ENCODE measurements at regions not wholly inside any gene's neighbourhood (a gene's known extent, or its start where the extent isn't known, plus 50 kb on each side); places are given as distances from the start of the nearest gene placed in this dataset.

DNA sequence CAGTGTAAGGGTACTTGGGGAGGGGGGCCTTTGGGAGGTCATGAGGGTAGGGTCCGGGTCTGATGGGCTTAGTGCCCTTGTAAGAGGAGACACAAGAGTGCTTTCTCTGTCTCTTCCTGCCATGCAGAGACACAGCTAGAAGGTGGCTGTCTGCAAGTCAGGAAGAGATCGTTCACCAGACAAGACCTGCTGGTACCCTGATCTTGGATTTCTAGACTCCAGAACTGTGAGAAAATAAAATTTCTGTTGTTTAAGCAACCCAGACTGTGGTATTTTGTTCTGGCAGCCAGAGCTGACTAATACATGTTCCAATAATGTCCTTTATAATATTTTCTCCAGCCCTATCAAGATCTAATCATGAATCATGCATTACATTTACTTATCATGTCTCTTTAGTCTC is 130.0 kb upstream of the VEPH1 start:
- TF ChIP-seq POLR2AphosphoS5 (IDR thresholded peaks at IDR 0.05; ENCODE audit: low read depth) = no peak
- TF ChIP-seq, protein P1, sequence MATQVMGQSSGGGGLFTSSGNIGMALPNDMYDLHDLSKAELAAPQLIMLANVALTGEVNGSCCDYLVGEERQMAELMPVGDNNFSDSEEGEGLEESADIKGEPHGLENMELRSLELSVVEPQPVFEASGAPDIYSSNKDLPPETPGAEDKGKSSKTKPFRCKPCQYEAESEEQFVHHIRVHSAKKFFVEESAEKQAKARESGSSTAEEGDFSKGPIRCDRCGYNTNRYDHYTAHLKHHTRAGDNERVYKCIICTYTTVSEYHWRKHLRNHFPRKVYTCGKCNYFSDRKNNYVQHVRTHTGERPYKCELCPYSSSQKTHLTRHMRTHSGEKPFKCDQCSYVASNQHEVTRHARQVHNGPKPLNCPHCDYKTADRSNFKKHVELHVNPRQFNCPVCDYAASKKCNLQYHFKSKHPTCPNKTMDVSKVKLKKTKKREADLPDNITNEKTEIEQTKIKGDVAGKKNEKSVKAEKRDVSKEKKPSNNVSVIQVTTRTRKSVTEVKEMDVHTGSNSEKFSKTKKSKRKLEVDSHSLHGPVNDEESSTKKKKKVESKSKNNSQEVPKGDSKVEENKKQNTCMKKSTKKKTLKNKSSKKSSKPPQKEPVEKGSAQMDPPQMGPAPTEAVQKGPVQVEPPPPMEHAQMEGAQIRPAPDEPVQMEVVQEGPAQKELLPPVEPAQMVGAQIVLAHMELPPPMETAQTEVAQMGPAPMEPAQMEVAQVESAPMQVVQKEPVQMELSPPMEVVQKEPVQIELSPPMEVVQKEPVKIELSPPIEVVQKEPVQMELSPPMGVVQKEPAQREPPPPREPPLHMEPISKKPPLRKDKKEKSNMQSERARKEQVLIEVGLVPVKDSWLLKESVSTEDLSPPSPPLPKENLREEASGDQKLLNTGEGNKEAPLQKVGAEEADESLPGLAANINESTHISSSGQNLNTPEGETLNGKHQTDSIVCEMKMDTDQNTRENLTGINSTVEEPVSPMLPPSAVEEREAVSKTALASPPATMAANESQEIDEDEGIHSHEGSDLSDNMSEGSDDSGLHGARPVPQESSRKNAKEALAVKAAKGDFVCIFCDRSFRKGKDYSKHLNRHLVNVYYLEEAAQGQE (IDR thresholded peaks at IDR 0.05; ENCODE audit: insufficient replicate concordance, low read depth) = no peak
- TF ChIP-seq, protein P2, sequence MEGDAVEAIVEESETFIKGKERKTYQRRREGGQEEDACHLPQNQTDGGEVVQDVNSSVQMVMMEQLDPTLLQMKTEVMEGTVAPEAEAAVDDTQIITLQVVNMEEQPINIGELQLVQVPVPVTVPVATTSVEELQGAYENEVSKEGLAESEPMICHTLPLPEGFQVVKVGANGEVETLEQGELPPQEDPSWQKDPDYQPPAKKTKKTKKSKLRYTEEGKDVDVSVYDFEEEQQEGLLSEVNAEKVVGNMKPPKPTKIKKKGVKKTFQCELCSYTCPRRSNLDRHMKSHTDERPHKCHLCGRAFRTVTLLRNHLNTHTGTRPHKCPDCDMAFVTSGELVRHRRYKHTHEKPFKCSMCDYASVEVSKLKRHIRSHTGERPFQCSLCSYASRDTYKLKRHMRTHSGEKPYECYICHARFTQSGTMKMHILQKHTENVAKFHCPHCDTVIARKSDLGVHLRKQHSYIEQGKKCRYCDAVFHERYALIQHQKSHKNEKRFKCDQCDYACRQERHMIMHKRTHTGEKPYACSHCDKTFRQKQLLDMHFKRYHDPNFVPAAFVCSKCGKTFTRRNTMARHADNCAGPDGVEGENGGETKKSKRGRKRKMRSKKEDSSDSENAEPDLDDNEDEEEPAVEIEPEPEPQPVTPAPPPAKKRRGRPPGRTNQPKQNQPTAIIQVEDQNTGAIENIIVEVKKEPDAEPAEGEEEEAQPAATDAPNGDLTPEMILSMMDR (IDR thresholded peaks at IDR 0.05; ENCODE audit: insufficient read depth, low read length) = no peak

All from HL-60 (cell line).